ENCODE measurements at regions not wholly inside any gene's neighbourhood (a gene's known extent, or its start where the extent isn't known, plus 50 kb on each side); places are given as distances from the start of the nearest gene placed in this dataset.

GRCh38 chr2:145110668-145111356 is 590.9 kb upstream of the ZEB2 start:
- no peaks in the 10 kb centered on the region for H3K4me1 ChIP-seq
- intact Hi-C loops (cut with DNase I; ENCODE audit: low total_unique reads), result no loop called here

DNA sequence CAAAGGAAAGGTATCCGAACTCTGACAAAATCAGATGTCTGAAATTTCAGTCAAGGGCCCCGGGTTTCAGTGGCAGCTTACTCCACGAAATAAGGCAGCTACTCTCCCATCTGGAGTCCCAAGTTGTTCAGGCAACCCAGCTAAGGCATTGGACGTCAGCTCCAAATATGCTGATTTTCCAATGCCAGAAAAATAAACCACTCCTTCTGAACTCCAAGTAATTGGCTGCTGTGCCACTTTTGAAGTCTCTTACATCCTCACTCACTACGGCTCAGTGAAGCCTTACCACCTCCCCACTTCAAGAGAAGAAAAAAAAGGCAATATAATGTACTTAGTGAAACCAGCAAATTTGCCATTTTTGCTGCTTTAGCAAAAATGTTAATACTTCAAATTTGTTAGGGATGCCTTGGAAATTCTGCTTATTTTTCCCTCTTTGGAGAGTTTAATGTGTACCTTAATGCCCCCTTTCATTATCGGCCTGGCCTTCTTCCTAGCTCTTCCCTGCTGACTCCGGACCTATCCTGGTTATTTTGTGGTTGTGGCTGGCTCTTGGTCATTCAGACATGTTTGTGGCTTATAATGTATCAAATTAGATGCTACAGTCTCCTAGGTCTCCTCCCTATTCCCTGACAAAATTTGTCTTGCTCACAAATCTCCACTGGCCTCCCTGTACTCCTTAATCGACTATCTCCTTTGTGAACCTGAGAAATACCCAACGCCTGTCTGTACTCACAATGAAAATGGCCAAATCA is 589.2 kb upstream of the ZEB2 start:
- intact Hi-C loops (cut with DNase I; ENCODE audit: low total_unique reads), result no loop called here
- Histone ChIP-seq H3K27ac (no peak overlapping the region), H3K36me3 (no peaks in the 10 kb centered on the region), H3K27me3 (no peaks in the 10 kb centered on the region), H3K4me3 (no peak overlapping the region), H3K4me1 (no peaks in the 10 kb centered on the region), H3K9me3 (no peaks in the 10 kb centered on the region)
- no peak for DNase-seq (ENCODE audit: low spot score in 2 of 2)
- no peak for TF ChIP-seq POLR2A (IDR thresholded peaks at IDR 0.05)
- TF ChIP-seq POLR2AphosphoS5 (IDR thresholded peaks at IDR 0.05), result no peak
- TF ChIP-seq CTCF (IDR thresholded peaks at IDR 0.05), result no peak

More at GRCh38 chr2:145110668-145111356, 590.9 kb upstream of the ZEB2 start:
- H3K4me3 ChIP-seq, result no peak overlapping the region
- H3K27me3 ChIP-seq, result no peaks in the 10 kb centered on the region
- H3K36me3 ChIP-seq, result no peaks in the 10 kb centered on the region
- TF ChIP-seq CTCF (IDR thresholded peaks at IDR 0.05), result no peak
- TF ChIP-seq POLR2AphosphoS5 (IDR thresholded peaks at IDR 0.05), result no peak
- no peak for TF ChIP-seq POLR2A (IDR thresholded peaks at IDR 0.05)
- H3K9me3 ChIP-seq, result no peaks in the 10 kb centered on the region
- no peak overlapping the region for H3K27ac ChIP-seq
- no peak for DNase-seq (ENCODE audit: low spot score in 2 of 2)

- Histone ChIP-seq H3K36me3 (no peaks in the 10 kb centered on the region), H3K4me1 (no peaks in the 10 kb centered on the region), H3K4me3 (no peak overlapping the region), H3K27ac (no peak overlapping the region), H3K27me3 (no peaks in the 10 kb centered on the region), H3K9me3 (no peaks in the 10 kb centered on the region)
- TF ChIP-seq POLR2AphosphoS5 (IDR thresholded peaks at IDR 0.05) (no peak), CTCF (IDR thresholded peaks at IDR 0.05) (no peak), POLR2A (IDR thresholded peaks at IDR 0.05) (no peak)
- intact Hi-C loops (cut with DNase I; ENCODE audit: low total_unique reads), result no loop called here
- no peak for DNase-seq (ENCODE audit: low spot score in 2 of 2)
Observed at GRCh38 chr2:145108361-145108778, 588.5 kb upstream of the ZEB2 start.

DNA sequence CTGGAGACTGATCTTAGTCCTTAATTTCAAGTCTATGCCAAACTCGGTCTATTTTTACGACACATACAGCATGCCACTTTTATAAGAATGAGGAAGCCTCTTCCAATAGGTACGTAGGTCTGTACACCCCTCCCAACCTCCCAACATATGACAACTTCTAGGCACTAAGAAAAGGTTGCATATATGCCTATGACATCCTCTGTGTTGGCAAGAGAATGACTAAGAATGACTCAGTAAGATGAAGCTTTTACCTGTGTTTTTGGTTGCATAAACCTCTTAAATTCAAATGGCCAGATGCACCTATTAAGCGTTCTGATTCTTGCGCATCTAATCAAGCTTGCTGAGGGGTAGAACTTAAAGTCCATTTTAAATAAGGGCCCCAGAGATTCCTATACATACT is 586.4 kb upstream of the ZEB2 start:
- intact Hi-C loops (cut with DNase I; ENCODE audit: low total_unique reads), result no loop called here
- no peak for DNase-seq (ENCODE audit: low spot score in 2 of 2)
- TF ChIP-seq POLR2A (IDR thresholded peaks at IDR 0.05), result no peak
- no peak for TF ChIP-seq POLR2AphosphoS5 (IDR thresholded peaks at IDR 0.05)
- no peak for TF ChIP-seq CTCF (IDR thresholded peaks at IDR 0.05)

DNA sequence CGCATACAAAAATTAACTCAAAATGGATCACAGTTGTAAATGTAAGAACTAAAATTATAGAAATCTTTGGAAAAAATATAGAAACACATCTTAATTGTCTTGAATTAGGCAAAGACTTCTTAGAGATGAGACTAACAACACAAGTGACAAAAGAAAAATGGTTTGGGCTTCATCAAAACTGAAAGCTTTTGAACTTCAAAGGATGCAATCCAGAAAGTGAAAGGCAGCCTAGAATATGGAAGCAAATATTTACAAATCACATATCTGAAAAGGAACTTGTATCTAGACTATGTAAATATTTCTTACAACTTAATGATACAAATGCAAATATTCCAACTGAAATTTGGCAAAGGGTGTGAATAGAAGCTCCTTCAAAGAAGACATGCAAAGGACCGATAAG is 582.8 kb upstream of the ZEB2 start:
- DNase-seq (ENCODE audit: low spot score in 2 of 2), result no peak
- TF ChIP-seq POLR2A (IDR thresholded peaks at IDR 0.05) (no peak), POLR2AphosphoS5 (IDR thresholded peaks at IDR 0.05) (no peak), CTCF (IDR thresholded peaks at IDR 0.05) (no peak)
- intact Hi-C loops (cut with DNase I; ENCODE audit: low total_unique reads), result loop anchor here (2.0 kb wide), 1 partner anchor 44 kb away; no protein-coding TSS in a partner anchor
- Histone ChIP-seq H3K27ac (no peak overlapping the region), H3K4me3 (no peak overlapping the region), H3K4me1 (no peaks in the 10 kb centered on the region), H3K27me3 (no peaks in the 10 kb centered on the region), H3K36me3 (no peaks in the 10 kb centered on the region), H3K9me3 (no peaks in the 10 kb centered on the region)

More for the DNA sequence above, 586.4 kb upstream of the ZEB2 start:
- no peaks in the 10 kb centered on the region for H3K27me3 ChIP-seq
- no peaks in the 10 kb centered on the region for H3K4me1 ChIP-seq
- H3K36me3 ChIP-seq, result no peaks in the 10 kb centered on the region
- H3K27ac ChIP-seq, result no peak overlapping the region
- H3K4me3 ChIP-seq, result no peak overlapping the region
- H3K9me3 ChIP-seq, result no peaks in the 10 kb centered on the region
